ENCODE measurements at regions not wholly inside any gene's neighbourhood (a gene's known extent, or its start where the extent isn't known, plus 50 kb on each side); places are given as distances from the start of the nearest gene placed in this dataset.

DNA sequence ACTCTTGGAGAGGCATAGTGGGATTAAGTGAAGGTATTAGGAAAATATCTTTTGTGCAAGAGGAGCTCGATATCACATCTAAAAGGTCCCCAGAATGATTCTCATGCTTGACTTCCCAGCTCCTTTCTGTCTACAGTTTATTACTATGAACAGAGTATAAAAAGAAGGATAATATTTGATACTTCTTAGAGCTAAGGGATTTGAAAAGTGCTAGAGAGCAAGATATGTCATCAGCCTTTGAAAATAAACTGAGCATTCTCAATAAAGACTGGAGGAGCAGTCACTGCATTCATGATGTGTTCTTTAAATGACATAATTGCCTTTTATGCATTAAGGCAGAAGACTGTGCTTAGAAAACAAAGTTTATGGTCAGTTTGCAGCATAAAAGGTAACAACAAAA lies 543.2 kb upstream of the NRXN1 start:
- Histone ChIP-seq H3K9me3 (no peaks in the 10 kb centered on the region), H3K4me3 (ENCODE audit: low read depth, low read length) (no peak overlapping the region), H3K4me1 (no peaks in the 10 kb centered on the region), H3K27me3 (no peaks in the 10 kb centered on the region), H3K36me3 (no peaks in the 10 kb centered on the region)
- no peak for DNase-seq
- TF ChIP-seq, protein P1, sequence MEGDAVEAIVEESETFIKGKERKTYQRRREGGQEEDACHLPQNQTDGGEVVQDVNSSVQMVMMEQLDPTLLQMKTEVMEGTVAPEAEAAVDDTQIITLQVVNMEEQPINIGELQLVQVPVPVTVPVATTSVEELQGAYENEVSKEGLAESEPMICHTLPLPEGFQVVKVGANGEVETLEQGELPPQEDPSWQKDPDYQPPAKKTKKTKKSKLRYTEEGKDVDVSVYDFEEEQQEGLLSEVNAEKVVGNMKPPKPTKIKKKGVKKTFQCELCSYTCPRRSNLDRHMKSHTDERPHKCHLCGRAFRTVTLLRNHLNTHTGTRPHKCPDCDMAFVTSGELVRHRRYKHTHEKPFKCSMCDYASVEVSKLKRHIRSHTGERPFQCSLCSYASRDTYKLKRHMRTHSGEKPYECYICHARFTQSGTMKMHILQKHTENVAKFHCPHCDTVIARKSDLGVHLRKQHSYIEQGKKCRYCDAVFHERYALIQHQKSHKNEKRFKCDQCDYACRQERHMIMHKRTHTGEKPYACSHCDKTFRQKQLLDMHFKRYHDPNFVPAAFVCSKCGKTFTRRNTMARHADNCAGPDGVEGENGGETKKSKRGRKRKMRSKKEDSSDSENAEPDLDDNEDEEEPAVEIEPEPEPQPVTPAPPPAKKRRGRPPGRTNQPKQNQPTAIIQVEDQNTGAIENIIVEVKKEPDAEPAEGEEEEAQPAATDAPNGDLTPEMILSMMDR (IDR thresholded peaks at IDR 0.05; ENCODE audit: low read depth, low read length) = no peak

DNA sequence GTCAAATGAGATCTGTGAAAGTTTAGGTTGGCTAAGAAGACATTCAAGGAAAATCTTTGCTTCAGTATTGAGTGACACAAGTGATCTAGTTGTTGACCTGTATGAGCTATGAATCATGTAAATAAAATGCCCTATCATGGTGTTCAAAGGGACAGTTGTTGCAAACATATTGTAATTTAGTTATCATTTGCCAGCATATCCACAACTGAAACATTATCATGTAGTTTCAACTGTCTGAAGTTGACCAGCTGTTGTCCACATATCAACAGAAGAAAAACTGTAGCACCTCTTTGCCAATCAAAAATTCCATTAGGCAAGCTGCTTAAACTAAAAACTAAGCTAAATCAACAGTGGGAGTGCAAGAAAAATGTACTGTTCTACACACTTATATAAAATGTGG lies 527.1 kb upstream of the NRXN1 start:
- DNase-seq = no peak
- H3K4me1 ChIP-seq = no peaks in the 10 kb centered on the region
- TF ChIP-seq, protein P1 (IDR thresholded peaks at IDR 0.05; ENCODE audit: low read depth, low read length) = no peak
- no peak overlapping the region for H3K4me3 ChIP-seq (ENCODE audit: low read depth, low read length)
- H3K27me3 ChIP-seq = no peaks in the 10 kb centered on the region
- H3K9me3 ChIP-seq = no peaks in the 10 kb centered on the region
- no peaks in the 10 kb centered on the region for H3K36me3 ChIP-seq

DNA sequence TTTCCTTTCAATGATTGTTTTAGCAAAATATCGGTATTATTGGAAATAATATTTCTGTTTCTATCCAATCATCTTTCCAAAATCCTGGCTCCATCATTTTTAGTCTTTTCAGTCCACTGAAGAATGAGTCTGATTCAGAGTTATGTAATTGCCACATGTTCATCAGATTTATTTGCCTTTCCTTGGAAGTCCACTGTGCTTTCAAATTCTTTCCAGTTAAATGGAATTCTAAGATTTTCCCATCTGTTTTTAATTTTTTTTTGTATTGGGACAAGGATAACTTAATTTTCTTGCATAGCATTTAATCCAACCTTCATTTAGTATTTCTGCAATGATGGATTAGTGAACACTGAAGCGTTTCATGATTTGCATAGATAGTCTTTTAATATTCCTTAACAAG lies 521.5 kb upstream of the NRXN1 start:
- Histone ChIP-seq H3K27me3 (no peaks in the 10 kb centered on the region), H3K9me3 (no peaks in the 10 kb centered on the region), H3K4me3 (ENCODE audit: low read depth, low read length) (no peak overlapping the region), H3K36me3 (no peaks in the 10 kb centered on the region), H3K4me1 (no peaks in the 10 kb centered on the region)
- TF ChIP-seq, protein P1 (IDR thresholded peaks at IDR 0.05; ENCODE audit: low read depth, low read length) = no peak
- no peak for DNase-seq

DNA sequence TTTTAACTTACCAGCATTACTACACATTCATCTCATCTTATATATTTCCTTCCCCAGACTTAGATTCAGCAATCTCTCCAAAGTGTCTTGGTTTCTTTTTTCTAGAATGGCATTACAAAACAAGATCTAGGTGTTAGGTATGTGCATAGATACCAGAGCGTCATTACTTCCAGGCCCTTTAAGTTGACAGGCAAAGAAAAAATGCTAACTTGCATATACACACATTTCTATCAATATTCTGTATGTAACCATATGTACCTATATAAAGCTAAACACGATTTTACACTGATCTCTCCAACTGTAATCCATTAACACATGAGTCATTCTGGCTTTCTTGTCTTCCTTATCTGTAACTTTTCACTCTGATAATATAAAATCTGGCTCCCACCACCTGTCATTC lies 503.8 kb upstream of the NRXN1 start:
- no peak overlapping the region for H3K4me3 ChIP-seq (ENCODE audit: low read depth, low read length)
- no peaks in the 10 kb centered on the region for H3K9me3 ChIP-seq
- TF ChIP-seq, protein P1 (IDR thresholded peaks at IDR 0.05; ENCODE audit: low read depth, low read length) = no peak
- H3K27me3 ChIP-seq = no peaks in the 10 kb centered on the region
- H3K36me3 ChIP-seq = no peaks in the 10 kb centered on the region
- DNase-seq = no peak
- H3K4me1 ChIP-seq = peaks cover 5% of the 10 kb centered on the region

DNA sequence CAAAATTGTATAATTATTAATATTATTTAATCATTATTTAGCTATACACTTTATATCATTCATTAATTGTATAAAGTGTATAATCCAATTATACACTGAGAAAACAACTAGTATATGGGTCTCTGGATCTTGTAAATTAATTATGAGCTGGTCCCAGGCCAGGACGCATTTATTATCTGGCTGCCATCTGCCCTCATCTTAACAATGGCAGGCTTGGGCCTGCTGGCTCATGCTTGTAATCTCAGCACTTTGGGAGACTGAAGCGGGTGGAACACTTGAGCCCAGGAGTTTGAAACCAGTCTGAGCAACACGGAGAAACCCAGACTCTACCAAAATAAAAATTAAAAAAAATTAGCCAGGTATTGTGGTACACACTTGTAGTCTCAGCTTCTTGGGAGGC lies 502.2 kb upstream of the NRXN1 start:
- Histone ChIP-seq H3K36me3 (no peaks in the 10 kb centered on the region), H3K9me3 (no peaks in the 10 kb centered on the region), H3K4me1 (peaks cover 5% of the 10 kb centered on the region), H3K4me3 (ENCODE audit: low read depth, low read length) (no peak overlapping the region), H3K27me3 (no peaks in the 10 kb centered on the region)
- TF ChIP-seq, protein P1 (IDR thresholded peaks at IDR 0.05; ENCODE audit: low read depth, low read length) = no peak
- peak; percentile 60 for DNase-seq

DNA sequence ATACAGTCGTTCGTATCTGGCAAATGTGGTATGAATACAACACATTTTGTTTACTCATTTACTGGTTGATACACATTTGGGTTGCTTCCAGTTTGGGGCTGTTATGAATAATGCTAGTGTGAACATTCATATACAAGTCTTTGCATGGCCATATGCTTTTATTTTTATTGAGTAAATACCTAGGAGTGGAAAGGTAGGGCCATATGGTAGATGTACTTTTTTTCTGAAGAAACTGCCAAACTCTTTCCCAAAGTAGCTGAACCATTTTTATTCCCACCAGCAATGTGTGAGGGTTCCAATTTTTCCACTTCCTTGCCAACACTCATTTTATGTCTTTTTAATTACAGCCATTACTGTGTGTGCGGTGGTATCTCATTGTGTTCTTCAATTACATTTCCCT lies 496.2 kb upstream of the NRXN1 start:
- Histone ChIP-seq H3K27me3 (no peaks in the 10 kb centered on the region), H3K36me3 (no peaks in the 10 kb centered on the region), H3K4me3 (ENCODE audit: low read depth, low read length) (no peak overlapping the region), H3K4me1 (no peaks in the 10 kb centered on the region), H3K9me3 (no peaks in the 10 kb centered on the region)
- TF ChIP-seq, protein P1 (IDR thresholded peaks at IDR 0.05; ENCODE audit: low read depth, low read length) = no peak
- DNase-seq = no peak

All from BE2C (cell line).